Midbrain (tissue), 1 donor: ENCODE measurements at regions not wholly inside any gene's neighbourhood (a gene's known extent, or its start where the extent isn't known, plus 50 kb on each side); places are given as distances from the start of the nearest gene placed in this dataset.
"Not testable (repeated sequence)": the region's sequence is repeated elsewhere in the genome, so short reads cannot be mapped to it uniquely, and the experiment has no call there.

Source experiments
- DNase-seq: peaks from one replicate; lab custom pipeline; 2025; lab: John Stamatoyannopoulos, UW

GRCh38 chr11:106278391-106278790 is 200.9 kb downstream of the AASDHPPT start:
- no peak for DNase-seq

GRCh38 chr11:106280036-106280435 is 202.6 kb downstream of the AASDHPPT start:
- no peak for DNase-seq

GRCh38 chr11:106281455-106282173 is 204.2 kb downstream of the AASDHPPT start:
- no peak for DNase-seq

GRCh38 chr11:106286881-106287504 is 209.5 kb downstream of the AASDHPPT start:
- DNase-seq: no peak

- no peak for DNase-seq
These were observed 210.6 kb downstream of the AASDHPPT start for GRCh38 chr11:106288057-106288456.

- no peak for DNase-seq
These were observed 211.4 kb downstream of the AASDHPPT start for GRCh38 chr11:106288822-106289387.

- DNase-seq: no peak
These were observed 215.1 kb downstream of the AASDHPPT start for GRCh38 chr11:106292526-106292925.

GRCh38 chr11:106295974-106296373 is 218.5 kb downstream of the AASDHPPT start:
- no peak for DNase-seq

GRCh38 chr11:106302416-106302815 is 225.0 kb downstream of the AASDHPPT start:
- DNase-seq: no peak

GRCh38 chr11:106304274-106304673 is 226.8 kb downstream of the AASDHPPT start:
- DNase-seq: no peak

GRCh38 chr11:106305458-106305857 is 228.0 kb downstream of the AASDHPPT start:
- DNase-seq: no peak

- DNase-seq: no peak
These were observed 229.5 kb downstream of the AASDHPPT start for GRCh38 chr11:106306942-106307341.

- no peak for DNase-seq
These were observed 231.7 kb downstream of the AASDHPPT start for GRCh38 chr11:106309070-106309684.

GRCh38 chr11:106311531-106312230 is 234.2 kb downstream of the AASDHPPT start:
- DNase-seq: no peak

- DNase-seq: not testable (repeated sequence)
These were observed 239.8 kb downstream of the AASDHPPT start for GRCh38 chr11:106317208-106317773.

- no peak for DNase-seq
These were observed 244.1 kb downstream of the AASDHPPT start for GRCh38 chr11:106321601-106322000.

GRCh38 chr11:106322106-106322505 is 244.6 kb downstream of the AASDHPPT start:
- DNase-seq: no peak

GRCh38 chr11:106326087-106326486 is 248.6 kb downstream of the AASDHPPT start:
- no peak for DNase-seq

GRCh38 chr11:106327134-106327533 is 249.7 kb downstream of the AASDHPPT start:
- DNase-seq: no peak

- no peak for DNase-seq
These were observed 250.2 kb downstream of the AASDHPPT start for GRCh38 chr11:106327637-106328036.

- no peak for DNase-seq
These were observed 252.0 kb downstream of the AASDHPPT start for GRCh38 chr11:106329273-106330018.
